K562 (cell line): ENCODE measurements at regions not wholly inside any gene's neighbourhood (a gene's known extent, or its start where the extent isn't known, plus 50 kb on each side); places are given as distances from the start of the nearest gene placed in this dataset.
A peak's percentile ranks its signal among the peaks of the same experiment; 100 is the strongest.

Experiments used
- CREB3 ChIP-seq: fragments of 450-650 bp; conservative IDR thresholded peaks from 2 replicates; pipeline ENCODE4 v1.6.1; 2016; ENCODE audit warnings: missing genetic modification characterization, low read depth, mild to moderate bottlenecking, missing compliant biosample characterization, moderate library complexity
- CXXC5 ChIP-seq: fragments of 250-450 bp; sonication (Bioruptor Pico); IDR thresholded peaks from 2 replicates; pipeline ENCODE4 v1.8.0; 2022; ENCODE audit warnings: inconsistent platforms, mild to moderate bottlenecking, moderate library complexity
- EHMT2 ChIP-seq: fragments of 450-650 bp; IDR thresholded peaks from 2 replicates; pipeline ENCODE4 v1.6.1; 2018; ENCODE audit warnings: antibody characterized with exemption
- HDAC2 ChIP-seq: fragments of 450-650 bp; IDR thresholded peaks from 2 replicates; pipeline ENCODE4 v1.6.1; 2016; ENCODE audit warnings: mild to moderate bottlenecking
- PBX2 ChIP-seq, 2 experiments: IDR thresholded peaks in 1 of 2; conservative IDR thresholded peaks in 1 of 2; 2 replicates each; pipeline ENCODE4 v1.6.1; 2016; ENCODE audit warnings: low read depth in 2 of 2, mild to moderate bottlenecking in 1 of 2, missing compliant biosample characterization in 1 of 2, missing genetic modification characterization in 1 of 2, moderate library complexity in 1 of 2
- PHF8 ChIP-seq: fragments of 200-600 bp; sonication (generic); IDR thresholded peaks from 2 replicates; pipeline ENCODE4 v1.6.1; 2012; ENCODE audit warnings: mixed run types, mild to moderate bottlenecking, inconsistent platforms, low read length, moderate library complexity, borderline replicate concordance
- PRMT5 ChIP-seq: sonication (generic); formaldehyde crosslinking; IDR thresholded peaks from 2 replicates; pipeline ENCODE4 v1.5.0; 2020; ENCODE audit warnings: missing genetic modification reagents
- SNIP1 ChIP-seq: fragments of 450-650 bp; IDR thresholded peaks from 2 replicates; pipeline ENCODE4 v1.7.1; 2017; ENCODE audit warnings: low read depth, mild to moderate bottlenecking
- TEAD1 ChIP-seq, 2 experiments: fragments of 450-650 bp in 1 of 2; sonication (generic) in 1 of 2; formaldehyde crosslinking; IDR thresholded peaks; 2 replicates each; pipeline versions ENCODE4 v1.4.0 to v1.8.0; 2020 to 2022; ENCODE audit warnings: mild to moderate bottlenecking in 2 of 2, missing genetic modification reagents in 1 of 2
- ZNF232 ChIP-seq: sonication (generic); formaldehyde crosslinking; IDR thresholded peaks from 2 replicates; pipeline ENCODE4 v1.8.0; 2022; ENCODE audit warnings: mild to moderate bottlenecking, missing genetic modification reagents

- 0 out of 2 replicates have a peak, but pooled peaks have one; percentile 30 for TF ChIP-seq PBX2 (CRISPR knock-in tag; IDR thresholded peaks at IDR 0.05; ENCODE audit: low read depth)
- no peak for TF ChIP-seq PBX2 (tag; conservative IDR thresholded peaks at IDR 0.05; ENCODE audit: low read depth)
- TF ChIP-seq PHF8: no peak
- peak; percentile 100 for TF ChIP-seq EHMT2
- no peak for TF ChIP-seq SNIP1
- TF ChIP-seq CXXC5: peak; percentile 42
- peak; percentile 77; the same call in 1 of the 2 replicates for TF ChIP-seq HDAC2
- peak; percentile 32; the same call in 1 of the 2 replicates for TF ChIP-seq ZNF232
- TF ChIP-seq CREB3 (tag): peak; percentile 77; the same call in 1 of the 2 replicates
- peak in 1 of 2 experiments; percentile 51; a peak in 1 of 4 replicates for TF ChIP-seq TEAD1 (CRISPR knock-in tag; IDR thresholded peaks at IDR 0.05)
- TF ChIP-seq PRMT5 (CRISPR knock-in tag): peak; percentile 97
Measured at GRCh38 chr16:49158029-49158642, 123.5 kb downstream of the CBLN1 start (continued).
